CD4-positive, alpha-beta T cell treated with Interleukin-15 for 4 hours (primary cell): ENCODE measurements at regions not wholly inside any gene's neighbourhood (a gene's known extent, or its start where the extent isn't known, plus 50 kb on each side); places are given as distances from the start of the nearest gene placed in this dataset.
A peak's percentile ranks its signal among the peaks of the same experiment; 100 is the strongest.

Source experiments
- DNase-seq: peaks from one replicate; pipeline ENCODE4 v3.0.0-alpha.2; 2020; ENCODE audit warnings: low spot score

DNA sequence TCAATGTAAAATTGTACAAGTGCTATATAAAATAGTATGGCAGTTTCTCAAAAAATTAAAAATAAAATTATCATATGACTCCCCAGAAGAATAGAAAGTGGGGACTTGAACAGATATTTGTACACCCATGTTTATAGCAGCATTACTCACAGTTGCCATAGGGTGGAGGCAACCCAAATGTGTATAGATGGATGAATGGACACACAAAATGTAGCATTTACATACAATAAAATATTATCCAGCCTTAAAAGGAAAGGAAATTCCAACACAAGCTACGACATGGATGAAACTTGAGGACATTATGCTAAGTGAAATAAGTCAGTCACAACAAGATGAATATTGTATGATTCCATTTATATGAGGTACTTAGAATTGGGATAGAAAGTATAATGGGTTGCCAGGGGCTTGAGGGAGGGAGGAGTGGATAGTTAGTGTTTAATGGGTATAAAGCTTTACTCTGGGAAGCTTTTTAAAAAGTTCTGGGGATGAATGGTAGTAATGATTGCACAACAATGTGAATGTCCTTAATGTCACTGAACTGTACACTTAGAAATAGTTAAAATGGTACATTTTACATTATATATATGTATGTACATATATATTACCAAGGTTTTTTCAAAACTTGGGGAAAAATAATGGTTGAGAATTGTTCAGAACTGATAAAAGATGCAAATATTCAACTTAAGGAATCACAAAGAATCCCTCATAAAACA lies 53.0 kb upstream of the ADORA3 start:
- peak; percentile 26 for DNase-seq

DNA sequence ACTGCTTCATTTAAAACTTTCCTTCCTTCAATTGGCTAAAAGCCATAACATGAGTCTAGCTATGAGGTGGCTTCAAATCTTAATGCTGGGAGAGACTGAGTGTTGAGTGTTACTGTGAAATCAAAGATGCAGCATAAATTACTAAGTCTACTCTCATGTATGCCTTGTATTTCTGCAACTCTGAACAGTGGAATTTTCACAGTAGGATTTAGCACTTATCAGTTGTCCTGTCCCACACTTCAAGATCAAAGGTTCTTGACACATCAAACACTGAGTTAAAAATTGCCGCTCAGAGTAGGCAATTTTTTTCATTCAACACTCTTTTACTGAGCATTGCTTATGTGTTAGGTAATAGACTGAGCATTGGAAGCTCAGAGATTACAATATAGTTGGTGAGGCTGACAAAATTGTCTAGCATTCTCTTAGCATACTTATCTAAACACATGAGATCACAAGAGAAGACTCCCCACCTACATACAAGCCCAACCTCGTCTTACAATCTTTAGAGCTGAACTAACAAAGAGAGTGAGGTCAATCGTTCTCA lies 56.4 kb upstream of the ADORA3 start:
- DNase-seq = no peak

DNA sequence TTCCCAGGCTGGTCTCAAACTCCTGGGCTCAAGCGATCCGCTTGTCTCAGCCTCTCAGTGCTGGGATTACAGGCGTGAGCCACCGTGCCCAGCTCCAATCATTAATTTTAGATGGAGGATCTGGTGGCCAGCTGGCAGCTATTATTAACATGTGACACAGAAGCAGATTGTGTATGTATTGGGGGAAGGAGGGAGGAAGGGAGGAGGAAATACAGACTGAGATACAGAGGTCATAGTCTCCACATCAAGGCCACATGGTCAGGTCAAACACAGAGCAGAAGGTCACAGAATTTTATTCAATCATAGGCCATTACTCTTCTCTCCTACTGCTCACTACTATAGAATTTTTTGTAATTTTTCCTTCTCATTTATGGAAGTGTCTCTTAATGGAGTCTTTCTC lies 57.9 kb upstream of the ADORA3 start:
- no peak for DNase-seq

DNA sequence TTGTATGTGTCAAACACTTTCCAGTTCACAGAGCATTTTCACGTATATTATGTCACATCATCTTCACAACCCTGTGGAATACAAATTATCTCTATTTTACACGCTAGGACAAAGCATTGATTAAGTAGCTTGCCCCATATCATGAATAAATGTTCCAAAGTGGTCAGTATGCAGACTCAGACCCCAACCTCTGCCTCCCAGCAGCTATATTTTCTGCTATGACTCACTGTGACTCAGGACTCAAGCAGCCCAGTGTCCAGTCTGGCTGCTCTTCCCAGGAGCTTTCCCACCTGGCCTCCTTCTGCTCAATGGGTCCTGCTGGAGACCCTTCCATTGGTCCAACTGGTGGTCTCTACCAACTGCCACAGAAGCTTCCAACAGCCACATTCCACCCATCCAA lies 56.0 kb upstream of the RAP1A start:
- no peak for DNase-seq

DNA sequence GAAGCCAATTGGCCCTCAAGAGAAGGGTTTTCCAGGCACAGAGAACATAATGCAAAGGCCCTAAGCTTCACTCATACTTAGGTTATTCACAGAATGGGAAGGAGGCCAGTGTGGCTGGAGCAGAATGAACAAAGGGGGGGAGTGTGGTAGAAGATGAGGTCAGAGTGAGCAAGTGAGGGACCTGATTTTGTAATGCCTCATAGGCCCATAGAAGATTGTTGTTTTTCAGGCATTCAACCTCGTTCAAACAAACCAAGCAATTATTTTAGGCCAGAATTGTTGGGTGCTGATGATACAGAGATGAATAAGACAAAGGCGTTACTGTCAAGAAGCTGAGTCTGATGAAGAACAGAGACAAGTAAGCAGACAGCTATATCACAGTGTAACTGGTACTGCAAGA lies 54.5 kb upstream of the RAP1A start:
- no peak for DNase-seq

DNA sequence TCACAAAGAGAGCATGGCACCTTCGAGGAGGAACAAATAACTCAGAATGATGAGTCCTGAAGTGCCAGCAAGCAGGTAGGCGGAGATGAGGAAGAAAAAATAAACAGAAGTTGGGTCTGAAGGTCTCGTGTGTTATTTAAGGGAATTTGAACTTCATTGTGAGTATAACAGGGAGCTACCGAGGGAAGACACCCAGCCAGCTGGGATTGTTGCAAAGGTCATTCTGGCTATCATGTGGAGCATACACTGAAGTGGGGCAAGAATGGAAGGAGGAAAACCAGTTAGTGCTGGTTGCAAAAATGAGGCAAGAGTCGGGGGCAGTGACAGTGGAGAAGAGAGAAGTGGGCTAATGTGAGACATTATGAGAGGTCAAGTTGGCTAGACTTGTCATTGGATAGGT lies 53.6 kb upstream of the RAP1A start:
- no peak for DNase-seq

DNA sequence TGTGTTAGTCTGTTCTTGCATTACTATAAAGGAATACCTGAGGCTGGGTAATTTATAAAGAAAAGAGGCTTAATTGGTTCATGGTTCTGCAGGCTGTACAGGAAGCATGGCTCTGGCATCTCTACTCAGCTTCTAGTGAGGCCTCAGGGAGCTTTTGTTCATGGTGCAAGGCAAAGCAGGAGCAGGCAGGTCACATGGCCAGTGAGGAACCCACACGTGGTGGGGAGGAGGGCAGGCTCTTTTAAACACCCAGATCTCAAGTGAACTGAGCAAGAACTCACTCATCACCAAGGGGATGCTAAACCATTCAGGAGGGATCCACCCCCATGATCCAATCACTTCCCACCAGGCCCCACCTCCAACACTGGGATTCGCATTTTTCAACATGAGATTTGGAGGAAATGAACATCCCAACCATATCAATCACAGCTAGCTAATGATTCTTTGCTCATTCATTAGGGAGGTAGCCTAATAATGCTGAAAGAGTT lies 51.4 kb upstream of the RAP1A start:
- DNase-seq = no peak
